GM19395 (cell line): ENCODE measurements at regions not wholly inside any gene's neighbourhood (a gene's known extent, or its start where the extent isn't known, plus 50 kb on each side); places are given as distances from the start of the nearest gene placed in this dataset.
"Not testable (repeated sequence)": the region's sequence is repeated elsewhere in the genome, so short reads cannot be mapped to it uniquely, and the experiment has no call there.

Source experiments
- ATAC-seq: cut with Tn5 transposase; IDR thresholded peaks from one replicate; pipeline ENCODE4 v1.9.1; 2021; ENCODE audit warnings: mild to moderate bottlenecking, moderate library complexity; ENCODE audit not compliant: unreplicated experiment

DNA sequence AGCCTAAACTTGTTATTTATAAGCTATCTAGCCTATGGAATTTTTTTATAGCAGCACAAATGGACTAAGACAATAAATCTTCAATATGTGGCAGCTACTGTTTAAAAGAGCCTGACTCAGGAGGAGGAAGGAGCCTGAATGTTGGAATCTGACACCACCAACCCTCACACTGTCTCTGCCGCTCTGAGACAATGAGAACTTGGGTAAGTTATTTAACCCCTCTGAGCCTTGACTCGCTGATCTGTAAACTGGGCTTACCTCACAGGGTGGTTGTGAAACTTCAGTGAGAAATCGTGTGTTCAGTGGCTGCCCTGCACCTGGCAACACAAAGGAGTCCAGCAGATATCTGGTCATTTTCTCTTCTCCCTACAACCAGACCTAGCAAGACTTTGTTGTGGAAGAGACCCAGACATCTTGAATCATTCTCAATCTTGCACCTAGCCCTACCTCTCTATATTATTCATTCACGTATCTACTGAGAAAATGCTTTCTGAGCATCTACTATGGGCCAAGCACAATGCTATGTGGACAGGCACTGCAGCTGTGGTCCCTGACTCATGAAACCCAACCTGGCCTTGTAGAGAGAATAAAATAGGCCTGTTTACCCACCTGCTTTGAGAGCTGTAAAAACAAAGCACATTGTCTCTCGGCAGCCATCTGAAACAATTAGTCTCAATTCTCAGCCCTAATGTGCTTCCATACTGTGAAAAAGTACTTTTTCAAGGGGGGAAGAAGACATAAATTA lies 81.9 kb upstream of the SLC25A36 start:
- peak; percentile 70 for ATAC-seq

DNA sequence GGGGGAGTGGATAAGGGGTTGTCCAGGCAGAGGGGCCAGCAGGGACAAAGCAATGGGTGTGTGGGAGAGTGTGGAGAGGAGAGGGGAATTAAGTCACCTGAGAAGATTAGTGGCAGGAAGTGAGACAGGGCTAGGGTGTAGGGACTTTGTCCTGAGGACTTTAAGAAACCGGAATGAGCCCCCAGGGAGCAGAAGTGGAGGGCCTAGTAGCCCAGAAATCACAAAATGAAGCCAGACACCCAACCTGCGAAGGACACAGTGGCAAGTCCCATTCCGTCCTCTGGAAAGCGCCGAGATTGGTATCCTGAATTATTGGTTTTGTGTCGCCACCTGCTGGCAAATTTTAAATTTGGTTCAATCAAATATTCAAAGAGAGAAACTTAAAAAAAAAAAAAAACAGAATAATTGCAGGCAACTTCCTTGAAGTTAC lies 78.0 kb upstream of the SLC25A36 start:
- no peak for ATAC-seq

DNA sequence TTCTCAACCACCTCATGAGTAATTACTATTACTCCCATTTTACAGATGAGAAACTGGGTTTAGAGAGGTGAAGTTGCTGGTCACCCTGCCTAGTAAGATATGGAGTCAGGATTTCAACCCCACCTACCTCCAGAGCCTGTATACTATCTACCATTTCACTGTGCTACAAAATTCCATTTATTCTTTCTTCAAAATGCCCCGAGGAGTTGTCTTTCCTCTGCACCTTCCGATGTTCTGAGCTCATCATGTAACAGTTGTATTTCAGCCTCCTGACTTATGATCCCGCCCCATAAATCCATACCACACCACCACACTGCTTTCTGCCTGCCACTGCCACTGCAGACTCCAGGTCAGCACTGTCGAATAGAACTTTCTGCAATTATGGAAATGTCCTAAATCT lies 71.3 kb upstream of the SLC25A36 start:
- no peak for ATAC-seq

DNA sequence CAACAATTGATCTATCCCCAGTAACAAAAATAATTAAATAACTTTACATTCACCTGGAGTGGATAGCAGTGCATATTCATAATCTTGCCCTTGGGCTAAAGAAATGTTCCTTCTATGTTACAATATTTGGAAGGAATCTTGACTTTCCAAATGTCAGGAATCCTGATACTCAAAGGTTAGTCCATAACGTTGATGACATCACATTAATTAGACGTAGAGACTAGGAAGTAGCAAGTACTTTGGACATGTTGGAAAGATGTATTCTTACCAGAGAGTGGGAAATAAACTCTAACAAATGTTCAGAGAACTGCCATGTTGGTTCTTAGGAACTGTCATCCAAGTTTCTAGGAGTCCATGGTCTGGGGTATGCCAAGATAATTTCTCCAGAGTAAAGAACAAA lies 70.6 kb upstream of the SLC25A36 start:
- ATAC-seq, result no peak

DNA sequence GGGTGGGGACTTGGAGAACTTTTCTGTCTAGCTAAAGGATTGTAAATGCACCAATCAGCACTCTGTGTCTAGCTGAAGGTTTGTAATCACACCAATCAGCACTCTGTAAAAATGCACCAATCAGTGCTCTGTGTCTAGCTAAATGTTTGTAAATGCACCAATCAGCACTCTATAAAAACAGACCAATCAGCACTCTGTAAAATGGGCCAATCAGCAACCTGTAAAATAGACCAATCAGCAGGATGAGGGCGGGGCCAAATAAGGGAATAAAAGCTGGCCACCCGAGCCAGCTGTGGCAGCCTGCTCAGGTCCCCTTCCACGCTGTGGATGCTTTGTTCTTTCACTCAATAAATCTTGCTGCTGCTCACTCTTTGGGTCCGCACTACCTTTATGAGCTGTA lies 69.5 kb upstream of the SLC25A36 start:
- not testable (repeated sequence) for ATAC-seq

DNA sequence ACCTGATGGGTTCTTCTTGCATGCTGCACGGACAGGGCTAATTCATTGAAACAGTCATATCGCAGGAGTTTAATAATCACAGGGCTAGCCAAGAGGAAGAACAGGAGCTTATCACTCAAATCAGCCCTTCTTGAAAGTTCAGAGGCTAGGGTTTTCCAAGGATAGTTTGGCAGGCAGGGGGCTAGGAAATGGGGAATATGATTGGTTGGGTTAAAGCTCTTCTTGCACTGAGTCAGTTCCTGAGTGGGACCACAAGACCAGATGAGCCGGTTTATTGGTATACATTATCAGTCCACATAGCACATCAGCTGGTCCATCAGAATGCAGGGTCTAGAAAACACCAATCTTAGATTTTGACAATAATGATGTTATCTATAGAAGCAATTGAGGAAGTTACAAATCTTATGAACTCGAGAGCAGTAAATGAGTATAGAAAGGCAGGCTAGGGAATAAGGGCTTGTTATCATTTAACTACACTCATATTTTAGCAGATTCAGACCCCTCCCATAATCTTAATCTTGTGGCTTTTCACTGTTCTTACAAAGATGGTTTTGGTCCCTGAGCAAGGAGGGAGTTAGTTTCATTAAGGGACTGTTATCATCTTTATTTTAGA lies 58.1 kb upstream of the SLC25A36 start:
- ATAC-seq, result no peak

DNA sequence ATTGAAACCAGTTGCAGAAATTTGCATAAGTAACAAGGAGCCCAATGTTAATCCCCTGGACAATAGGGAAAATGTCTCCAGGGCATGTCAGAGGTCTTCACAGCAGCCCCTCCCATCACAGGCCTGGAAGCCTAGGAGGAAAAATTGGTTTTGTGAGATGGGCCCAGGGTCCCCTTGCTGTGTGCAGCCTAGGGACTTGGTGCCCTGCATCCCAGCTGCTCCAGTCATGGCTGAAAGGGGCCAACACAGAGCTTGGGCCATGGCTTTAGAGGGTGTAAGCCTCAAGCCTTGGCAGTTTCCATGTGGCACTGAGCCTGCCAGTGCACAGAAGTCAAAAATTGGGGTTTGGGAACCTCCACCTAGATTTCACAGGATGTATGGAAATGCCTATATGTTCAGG lies 55.9 kb upstream of the SLC25A36 start:
- not testable (repeated sequence) for ATAC-seq
